ENCODE measurements at regions not wholly inside any gene's neighbourhood (a gene's known extent, or its start where the extent isn't known, plus 50 kb on each side); places are given as distances from the start of the nearest gene placed in this dataset.

DNA sequence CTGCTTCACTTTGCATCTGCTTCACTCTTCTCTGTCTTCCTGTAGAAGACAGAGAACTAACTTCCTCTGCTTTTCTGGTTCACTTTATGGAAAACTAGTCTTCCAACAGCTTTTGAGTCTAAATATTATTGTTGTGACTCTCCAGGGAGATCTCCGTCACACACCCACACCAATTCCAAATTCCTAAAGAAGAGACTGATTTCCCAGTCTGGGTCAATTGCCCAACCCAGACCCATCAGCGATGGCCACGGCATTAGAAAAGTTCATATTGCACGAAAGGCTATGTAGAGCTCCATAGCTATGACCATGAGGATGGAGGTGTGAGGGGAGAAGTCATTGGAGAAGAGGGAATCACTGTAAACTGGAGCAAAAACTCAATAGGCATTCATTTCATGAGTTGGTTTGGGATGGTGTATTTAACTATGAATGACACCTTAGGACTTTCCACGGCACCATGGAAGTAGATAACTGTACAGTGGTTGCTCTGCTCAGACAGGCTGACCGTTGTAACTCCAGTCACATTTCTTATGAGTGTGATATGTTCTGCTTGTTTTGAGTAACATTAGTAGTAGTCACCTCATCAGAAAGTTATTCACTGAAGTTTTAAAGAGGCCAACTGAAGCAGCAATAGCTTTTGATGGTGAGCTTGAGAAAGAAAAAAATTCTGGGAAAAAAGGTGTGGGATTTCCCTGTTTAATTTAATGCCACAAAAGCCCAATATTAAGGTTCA lies 78.1 kb upstream of the MAMDC2 start:
- Histone ChIP-seq H3K9me3 (no peaks in the 10 kb centered on the region), H3K4me1 (no peaks in the 10 kb centered on the region), H3K27ac (no peak overlapping the region), H3K36me3 (no peaks in the 10 kb centered on the region), H3K27me3 (no peaks in the 10 kb centered on the region), H3K4me3 (no peak overlapping the region)
- DNase-seq (no peak), ATAC-seq (no peak)
- intact Hi-C loops (cut with DNase I) = loop anchor here in 1 of 2 donors (5.0 kb wide), 1 partner anchor 147 kb away; no protein-coding TSS in a partner anchor
- WGBS (ENCODE audit: insufficient coverage, low coverage, low lambda C conversion rate, missing lambda C conversion rate) = 79% methylated on average over 6 of the region's 6 CpGs
- TF ChIP-seq, protein P1, sequence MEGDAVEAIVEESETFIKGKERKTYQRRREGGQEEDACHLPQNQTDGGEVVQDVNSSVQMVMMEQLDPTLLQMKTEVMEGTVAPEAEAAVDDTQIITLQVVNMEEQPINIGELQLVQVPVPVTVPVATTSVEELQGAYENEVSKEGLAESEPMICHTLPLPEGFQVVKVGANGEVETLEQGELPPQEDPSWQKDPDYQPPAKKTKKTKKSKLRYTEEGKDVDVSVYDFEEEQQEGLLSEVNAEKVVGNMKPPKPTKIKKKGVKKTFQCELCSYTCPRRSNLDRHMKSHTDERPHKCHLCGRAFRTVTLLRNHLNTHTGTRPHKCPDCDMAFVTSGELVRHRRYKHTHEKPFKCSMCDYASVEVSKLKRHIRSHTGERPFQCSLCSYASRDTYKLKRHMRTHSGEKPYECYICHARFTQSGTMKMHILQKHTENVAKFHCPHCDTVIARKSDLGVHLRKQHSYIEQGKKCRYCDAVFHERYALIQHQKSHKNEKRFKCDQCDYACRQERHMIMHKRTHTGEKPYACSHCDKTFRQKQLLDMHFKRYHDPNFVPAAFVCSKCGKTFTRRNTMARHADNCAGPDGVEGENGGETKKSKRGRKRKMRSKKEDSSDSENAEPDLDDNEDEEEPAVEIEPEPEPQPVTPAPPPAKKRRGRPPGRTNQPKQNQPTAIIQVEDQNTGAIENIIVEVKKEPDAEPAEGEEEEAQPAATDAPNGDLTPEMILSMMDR (IDR thresholded peaks at IDR 0.05) = no peak
- no peak for TF ChIP-seq POLR2A (IDR thresholded peaks at IDR 0.05)

DNA sequence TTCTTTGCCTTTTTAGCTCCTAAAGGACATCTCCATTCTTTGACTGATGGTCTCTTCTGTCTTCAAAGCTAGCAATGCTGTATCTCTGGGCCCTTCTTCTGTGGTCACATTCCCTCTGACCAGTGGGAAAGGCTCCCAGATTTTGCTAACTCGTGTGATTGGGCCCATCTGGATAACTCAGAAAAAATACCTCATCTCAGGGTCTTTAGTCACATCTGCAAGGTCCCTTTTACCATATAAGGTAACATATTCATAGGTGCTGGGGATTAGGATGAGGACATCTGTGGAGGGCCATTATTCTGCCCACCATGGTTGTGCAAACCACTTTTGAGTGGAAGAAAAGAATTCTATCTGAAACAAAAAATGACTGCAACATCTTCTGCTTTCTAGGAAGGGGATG lies 76.3 kb upstream of the MAMDC2 start:
- Histone ChIP-seq H3K4me3 (no peak overlapping the region), H3K4me1 (no peaks in the 10 kb centered on the region), H3K27me3 (no peaks in the 10 kb centered on the region), H3K27ac (no peak overlapping the region), H3K36me3 (no peaks in the 10 kb centered on the region), H3K9me3 (no peaks in the 10 kb centered on the region)
- no peak for TF ChIP-seq POLR2A (IDR thresholded peaks at IDR 0.05)
- TF ChIP-seq, protein P1 (IDR thresholded peaks at IDR 0.05) = no peak
- WGBS (ENCODE audit: insufficient coverage, low coverage, low lambda C conversion rate, missing lambda C conversion rate) = 47% methylated on average over 1 of the region's 1 CpG
- no peak for DNase-seq
- ATAC-seq = no peak
- intact Hi-C loops (cut with DNase I) = loop anchor here in 1 of 2 donors (5.0 kb wide), 1 partner anchor 145 kb away; no protein-coding TSS in a partner anchor

DNA sequence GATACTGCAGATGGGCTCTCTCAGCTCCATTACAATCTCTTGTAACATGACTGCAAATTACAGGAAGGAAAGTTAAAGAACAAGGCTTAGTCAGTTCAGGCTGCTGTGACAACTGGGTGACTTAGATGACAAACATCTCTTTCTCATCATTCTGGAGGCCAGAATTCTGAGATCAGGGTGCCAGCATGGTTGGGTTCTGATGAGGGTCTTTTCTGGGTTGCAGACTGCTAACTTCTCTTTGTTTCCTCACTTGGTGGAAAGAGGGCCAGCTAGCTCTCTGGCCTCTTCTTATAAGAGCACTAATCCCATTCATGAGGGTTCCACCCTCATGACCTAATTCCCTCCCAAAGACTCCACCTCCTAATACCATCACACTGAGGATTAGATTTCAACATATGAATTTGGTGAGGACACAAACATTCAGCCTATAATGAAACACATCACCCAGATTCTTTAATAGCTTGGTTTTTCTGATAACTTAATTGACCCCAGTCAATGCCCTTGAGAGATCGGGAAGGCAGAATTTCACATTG lies 73.6 kb upstream of the MAMDC2 start:
- Histone ChIP-seq H3K27ac (no peak overlapping the region), H3K36me3 (no peaks in the 10 kb centered on the region), H3K27me3 (no peaks in the 10 kb centered on the region), H3K9me3 (no peaks in the 10 kb centered on the region), H3K4me1 (no peaks in the 10 kb centered on the region), H3K4me3 (no peak overlapping the region)
- DNase-seq (no peak), ATAC-seq (no peak)
- TF ChIP-seq, protein P1 (IDR thresholded peaks at IDR 0.05) = no peak
- no peak for TF ChIP-seq POLR2A (IDR thresholded peaks at IDR 0.05)
- 82% methylated on average over 1 of the region's 1 CpG for WGBS (ENCODE audit: insufficient coverage, low coverage, low lambda C conversion rate, missing lambda C conversion rate)
- intact Hi-C loops (cut with DNase I) = loop anchor here in 1 of 2 donors (5.0 kb wide), 1 partner anchor 142 kb away; no protein-coding TSS in a partner anchor

DNA sequence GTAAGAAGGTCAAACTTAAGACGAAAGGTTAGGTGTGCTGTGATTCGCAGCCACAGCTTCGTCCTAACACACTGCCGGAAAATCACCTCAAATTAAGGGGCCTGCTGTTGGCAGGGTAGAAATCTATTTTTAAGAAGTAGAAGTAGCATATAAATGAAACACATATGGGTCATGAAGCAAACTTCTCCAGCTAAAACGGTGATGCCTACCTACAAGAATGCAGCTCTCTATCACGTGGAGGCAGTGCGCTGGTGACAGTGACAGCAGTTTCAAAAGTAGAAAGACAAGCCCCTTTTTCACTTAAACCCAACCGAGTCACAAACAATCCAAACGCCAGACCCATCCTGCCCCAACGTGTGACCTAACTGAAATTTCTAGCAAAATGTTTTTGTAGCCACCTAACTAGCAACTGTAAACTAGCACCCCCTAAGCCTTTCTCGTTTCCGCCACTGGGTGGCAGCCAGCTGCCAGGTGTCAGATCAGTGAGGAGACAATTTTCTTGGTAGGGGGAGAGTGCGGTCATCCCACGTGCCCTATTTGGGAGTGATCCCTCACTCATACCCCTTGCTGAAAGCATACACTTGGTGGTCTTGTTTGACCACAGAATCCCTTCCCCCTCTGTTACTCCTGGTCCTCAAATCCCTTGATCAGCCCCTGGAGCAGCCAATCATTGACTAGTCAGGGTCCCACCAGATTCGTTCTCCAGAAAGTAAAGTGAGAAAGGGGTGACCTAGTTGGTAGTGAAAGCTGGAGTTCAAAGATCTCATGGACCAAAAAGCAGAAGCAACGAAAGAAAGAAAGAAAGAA lies 71.8 kb upstream of the MAMDC2 start:
- no peak overlapping the region for H3K4me3 ChIP-seq
- H3K27me3 ChIP-seq = no peaks in the 10 kb centered on the region
- no peaks in the 10 kb centered on the region for H3K9me3 ChIP-seq
- H3K4me1 ChIP-seq = no peaks in the 10 kb centered on the region
- WGBS (ENCODE audit: insufficient coverage, low coverage, low lambda C conversion rate, missing lambda C conversion rate) = 47% methylated on average over 12 of the region's 16 CpGs
- no peak overlapping the region for H3K27ac ChIP-seq
- TF ChIP-seq POLR2A (IDR thresholded peaks at IDR 0.05) = no peak
- TF ChIP-seq, protein P1 (IDR thresholded peaks at IDR 0.05) = peak; percentile 67 to 86 (median 80)
- H3K36me3 ChIP-seq = no peaks in the 10 kb centered on the region
- ATAC-seq = peak; percentile 67 to 76 (median 74)
- peak; percentile 63 to 70 (median 67) for DNase-seq
- intact Hi-C loops (cut with DNase I) = loop anchor here in 1 of 2 donors (5.0 kb wide), 1 partner anchor 140 kb away; no protein-coding TSS in a partner anchor

All from right lobe of liver (tissue), 6 donors.